GM23338 (cell line): ENCODE measurements at regions not wholly inside any gene's neighbourhood (a gene's known extent, or its start where the extent isn't known, plus 50 kb on each side); places are given as distances from the start of the nearest gene placed in this dataset.

ENCODE experiments used
- ATAC-seq: fragments of 200-7000 bp; cut with Tn5 transposase; 3 replicates; pipeline ENCODE4 v1.9.1; 2020
- DNase-seq: peaks from one replicate; pipeline ENCODE4 v3.0.0-alpha.2; 2015; ENCODE audit warnings: low spot score
- H2AFZ ChIP-seq: fragments of 200-600 bp; sonication (generic); 2 replicates; pipeline ENCODE4 v1.8.0; 2016; ENCODE audit warnings: antibody characterized with exemption, mild to moderate bottlenecking, moderate library complexity
- H3F3A ChIP-seq: fragments of 200-600 bp; sonication (generic); replicated peaks from 2 replicates; pipeline ENCODE4 v1.8.0; 2017; ENCODE audit warnings: antibody characterized with exemption, mixed run types, low read depth
- H3K27ac ChIP-seq: fragments of 200-600 bp; sonication (generic); 2 replicates; pipeline ENCODE4 v1.6.1; 2016; ENCODE audit warnings: low read depth
- H3K27me3 ChIP-seq: fragments of 200-600 bp; sonication (generic); 2 replicates; pipeline ENCODE4 v1.8.0; 2016; ENCODE audit warnings: mild to moderate bottlenecking, mixed run types, moderate library complexity; ENCODE audit not compliant: insufficient read depth
- H3K36me3 ChIP-seq: fragments of 200-600 bp; sonication (generic); 2 replicates; pipeline ENCODE4 v1.8.0; 2016; ENCODE audit warnings: mild to moderate bottlenecking; ENCODE audit not compliant: insufficient read depth
- H3K4me1 ChIP-seq: fragments of 200-600 bp; sonication (generic); 2 replicates; pipeline ENCODE4 v1.8.0; 2016; ENCODE audit warnings: mild to moderate bottlenecking, moderate library complexity; ENCODE audit not compliant: insufficient read depth
- H3K4me2 ChIP-seq: fragments of 200-600 bp; sonication (generic); 2 replicates; pipeline ENCODE4 v1.7.1; 2017; ENCODE audit warnings: mixed run types
- H3K4me3 ChIP-seq: fragments of 200-600 bp; sonication (generic); 2 replicates; pipeline ENCODE4 v1.6.1; 2016; ENCODE audit warnings: mixed run types
- H3K79me2 ChIP-seq: fragments of 200-600 bp; sonication (generic); replicated peaks from 2 replicates; pipeline ENCODE4 v1.8.0; 2017; ENCODE audit warnings: mild to moderate bottlenecking; ENCODE audit not compliant: insufficient read depth
- H3K9me2 ChIP-seq: fragments of 200-600 bp; sonication (generic); 2 replicates; pipeline ENCODE4 v1.8.0; 2017; ENCODE audit not compliant: insufficient read depth
- H4K20me1 ChIP-seq: fragments of 200-600 bp; sonication (generic); replicated peaks from 2 replicates; pipeline ENCODE4 v1.8.0; 2017; ENCODE audit warnings: mild to moderate bottlenecking; ENCODE audit not compliant: insufficient read depth
- H3K27ac Mint-ChIP-seq: 2 replicates; pipeline ENCODE4 v1.8.0; 2020; ENCODE audit warnings: inconsistent platforms, mild to moderate bottlenecking, moderate library complexity, mixed read lengths
- H3K27me3 Mint-ChIP-seq: 3 replicates; pipeline ENCODE4 v1.8.0; 2022; ENCODE audit warnings: low read depth, mild to moderate bottlenecking, moderate library complexity, mixed read lengths, inconsistent platforms; ENCODE audit not compliant: insufficient read depth, poor library complexity
- H3K36me3 Mint-ChIP-seq: 3 replicates; pipeline ENCODE4 v1.8.0; 2021; ENCODE audit warnings: low read depth, mild to moderate bottlenecking, inconsistent platforms, moderate library complexity, mixed read lengths
- H3K4me1 Mint-ChIP-seq: 3 replicates; pipeline ENCODE4 v1.8.0; 2020; ENCODE audit warnings: mild to moderate bottlenecking, inconsistent platforms, mixed read lengths
- H3K4me3 Mint-ChIP-seq: 3 replicates; pipeline ENCODE4 v1.8.0; 2021; ENCODE audit warnings: moderate library complexity, mild to moderate bottlenecking, inconsistent platforms, mixed read lengths
- H3K9me3 Mint-ChIP-seq: 3 replicates; pipeline ENCODE4 v1.8.0; 2020; ENCODE audit warnings: moderate library complexity, mild to moderate bottlenecking, inconsistent platforms, mixed read lengths
- CREB1 ChIP-seq: fragments of 250-450 bp; sonication (Bioruptor Pico); IDR thresholded peaks from 2 replicates; pipeline ENCODE4 v1.5.0; 2020; ENCODE audit warnings: low read depth, mild to moderate bottlenecking, moderate library complexity
- EZH2 ChIP-seq: fragments of 200-600 bp; sonication (generic); IDR thresholded peaks from one replicate; pipeline ENCODE4 v1.8.0; 2017; ENCODE audit warnings: antibody characterized with exemption, mild to moderate bottlenecking, low read depth; ENCODE audit not compliant: unreplicated experiment
- EZH2phosphoT487 ChIP-seq: fragments of 200-600 bp; sonication (generic); IDR thresholded peaks from one replicate; pipeline ENCODE4 v1.8.1; 2018; ENCODE audit warnings: antibody characterized with exemption; ENCODE audit not compliant: unreplicated experiment
- NANOG ChIP-seq: IDR thresholded peaks from 2 replicates; pipeline ENCODE4 v1.6.1; 2016; ENCODE audit warnings: antibody characterized with exemption, borderline replicate concordance
- POLR2AphosphoS5 ChIP-seq: IDR thresholded peaks from 2 replicates; pipeline ENCODE4 v1.6.1; 2016; ENCODE audit warnings: antibody characterized with exemption, low read depth
- STAT1 ChIP-seq: IDR thresholded peaks from one replicate; pipeline ENCODE4 v1.6.1; 2016; ENCODE audit warnings: antibody characterized with exemption; ENCODE audit not compliant: unreplicated experiment
- ZNF114 ChIP-seq: fragments of 250-450 bp; sonication (Bioruptor Pico); IDR thresholded peaks from 2 replicates; pipeline ENCODE4 v1.5.0; 2020; ENCODE audit warnings: mild to moderate bottlenecking, moderate library complexity
- TF ChIP-seq, protein P1 (sequence below): fragments of 250-450 bp; sonication (Bioruptor Pico); IDR thresholded peaks from 2 replicates; pipeline ENCODE4 v1.5.0; 2020; ENCODE audit warnings: mild to moderate bottlenecking, moderate library complexity
- TF ChIP-seq, protein P2 (sequence below), 2 experiments: fragments of 200-600 bp in 1 of 2; sonication (generic) in 1 of 2; conservative IDR thresholded peaks; 2 replicates each; pipeline versions ENCODE4 v1.5.1 to v1.6.1; 2016 to 2017; ENCODE audit warnings: antibody characterized with exemption in 2 of 2, low read depth in 2 of 2, mild to moderate bottlenecking in 2 of 2, moderate library complexity in 1 of 2
- TF ChIP-seq, protein P3 (sequence below): IDR thresholded peaks from 2 replicates; pipeline ENCODE4 v1.6.1; 2016; ENCODE audit warnings: antibody characterized with exemption

DNA sequence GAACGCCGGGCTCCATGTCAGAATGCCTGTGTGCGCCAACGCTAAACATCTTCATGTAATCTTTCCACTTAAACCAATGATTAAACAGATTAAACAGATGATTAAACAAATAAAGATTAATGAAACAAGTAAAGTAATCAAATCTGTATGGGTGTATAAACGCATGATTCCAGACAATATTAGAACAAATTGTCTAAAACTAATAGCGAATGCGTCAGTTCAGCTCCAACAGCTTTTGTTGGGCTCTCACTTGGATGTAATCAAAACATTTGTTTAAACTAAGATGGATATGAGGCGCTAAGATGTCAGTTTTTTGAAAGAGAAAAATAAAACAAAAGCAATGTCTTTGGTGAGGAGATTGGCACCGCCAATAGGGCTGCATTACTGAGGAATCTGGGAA, 299.1 kb upstream of the TLE3 start:
- Histone ChIP-seq H3K27ac (no peak overlapping the region), H3K27me3 (no peaks in the 10 kb centered on the region), H2AFZ (no peak overlapping the region), H3K36me3 (no peaks in the 10 kb centered on the region), H3K9me2 (0 out of 2 replicates have a peak, but pooled peaks cover 6% of the 10 kb centered on the region), H3F3A (no peaks in the 10 kb centered on the region), H3K4me1 (peaks cover 23% of the 10 kb centered on the region), H3K4me2 (peak overlapping the region; percentile 46; the same call in 1 of the 2 replicates), H4K20me1 (no peaks in the 10 kb centered on the region), H3K79me2 (no peaks in the 10 kb centered on the region), H3K4me3 (no peak overlapping the region)
- DNase-seq (no peak), ATAC-seq (no peak)
- peaks cover 25% of the 10 kb centered on the region for H3K4me1 Mint-ChIP-seq
- H3K4me3 Mint-ChIP-seq: no peak overlapping the region
- no peaks in the 10 kb centered on the region for H3K36me3 Mint-ChIP-seq
- TF ChIP-seq POLR2AphosphoS5 (no peak), ZNF114 (no peak), EZH2phosphoT487 (no peak), STAT1 (no peak), CREB1 (CRISPR knock-in tag) (no peak), NANOG (no peak), EZH2 (no peak)
- TF ChIP-seq, protein P1, sequence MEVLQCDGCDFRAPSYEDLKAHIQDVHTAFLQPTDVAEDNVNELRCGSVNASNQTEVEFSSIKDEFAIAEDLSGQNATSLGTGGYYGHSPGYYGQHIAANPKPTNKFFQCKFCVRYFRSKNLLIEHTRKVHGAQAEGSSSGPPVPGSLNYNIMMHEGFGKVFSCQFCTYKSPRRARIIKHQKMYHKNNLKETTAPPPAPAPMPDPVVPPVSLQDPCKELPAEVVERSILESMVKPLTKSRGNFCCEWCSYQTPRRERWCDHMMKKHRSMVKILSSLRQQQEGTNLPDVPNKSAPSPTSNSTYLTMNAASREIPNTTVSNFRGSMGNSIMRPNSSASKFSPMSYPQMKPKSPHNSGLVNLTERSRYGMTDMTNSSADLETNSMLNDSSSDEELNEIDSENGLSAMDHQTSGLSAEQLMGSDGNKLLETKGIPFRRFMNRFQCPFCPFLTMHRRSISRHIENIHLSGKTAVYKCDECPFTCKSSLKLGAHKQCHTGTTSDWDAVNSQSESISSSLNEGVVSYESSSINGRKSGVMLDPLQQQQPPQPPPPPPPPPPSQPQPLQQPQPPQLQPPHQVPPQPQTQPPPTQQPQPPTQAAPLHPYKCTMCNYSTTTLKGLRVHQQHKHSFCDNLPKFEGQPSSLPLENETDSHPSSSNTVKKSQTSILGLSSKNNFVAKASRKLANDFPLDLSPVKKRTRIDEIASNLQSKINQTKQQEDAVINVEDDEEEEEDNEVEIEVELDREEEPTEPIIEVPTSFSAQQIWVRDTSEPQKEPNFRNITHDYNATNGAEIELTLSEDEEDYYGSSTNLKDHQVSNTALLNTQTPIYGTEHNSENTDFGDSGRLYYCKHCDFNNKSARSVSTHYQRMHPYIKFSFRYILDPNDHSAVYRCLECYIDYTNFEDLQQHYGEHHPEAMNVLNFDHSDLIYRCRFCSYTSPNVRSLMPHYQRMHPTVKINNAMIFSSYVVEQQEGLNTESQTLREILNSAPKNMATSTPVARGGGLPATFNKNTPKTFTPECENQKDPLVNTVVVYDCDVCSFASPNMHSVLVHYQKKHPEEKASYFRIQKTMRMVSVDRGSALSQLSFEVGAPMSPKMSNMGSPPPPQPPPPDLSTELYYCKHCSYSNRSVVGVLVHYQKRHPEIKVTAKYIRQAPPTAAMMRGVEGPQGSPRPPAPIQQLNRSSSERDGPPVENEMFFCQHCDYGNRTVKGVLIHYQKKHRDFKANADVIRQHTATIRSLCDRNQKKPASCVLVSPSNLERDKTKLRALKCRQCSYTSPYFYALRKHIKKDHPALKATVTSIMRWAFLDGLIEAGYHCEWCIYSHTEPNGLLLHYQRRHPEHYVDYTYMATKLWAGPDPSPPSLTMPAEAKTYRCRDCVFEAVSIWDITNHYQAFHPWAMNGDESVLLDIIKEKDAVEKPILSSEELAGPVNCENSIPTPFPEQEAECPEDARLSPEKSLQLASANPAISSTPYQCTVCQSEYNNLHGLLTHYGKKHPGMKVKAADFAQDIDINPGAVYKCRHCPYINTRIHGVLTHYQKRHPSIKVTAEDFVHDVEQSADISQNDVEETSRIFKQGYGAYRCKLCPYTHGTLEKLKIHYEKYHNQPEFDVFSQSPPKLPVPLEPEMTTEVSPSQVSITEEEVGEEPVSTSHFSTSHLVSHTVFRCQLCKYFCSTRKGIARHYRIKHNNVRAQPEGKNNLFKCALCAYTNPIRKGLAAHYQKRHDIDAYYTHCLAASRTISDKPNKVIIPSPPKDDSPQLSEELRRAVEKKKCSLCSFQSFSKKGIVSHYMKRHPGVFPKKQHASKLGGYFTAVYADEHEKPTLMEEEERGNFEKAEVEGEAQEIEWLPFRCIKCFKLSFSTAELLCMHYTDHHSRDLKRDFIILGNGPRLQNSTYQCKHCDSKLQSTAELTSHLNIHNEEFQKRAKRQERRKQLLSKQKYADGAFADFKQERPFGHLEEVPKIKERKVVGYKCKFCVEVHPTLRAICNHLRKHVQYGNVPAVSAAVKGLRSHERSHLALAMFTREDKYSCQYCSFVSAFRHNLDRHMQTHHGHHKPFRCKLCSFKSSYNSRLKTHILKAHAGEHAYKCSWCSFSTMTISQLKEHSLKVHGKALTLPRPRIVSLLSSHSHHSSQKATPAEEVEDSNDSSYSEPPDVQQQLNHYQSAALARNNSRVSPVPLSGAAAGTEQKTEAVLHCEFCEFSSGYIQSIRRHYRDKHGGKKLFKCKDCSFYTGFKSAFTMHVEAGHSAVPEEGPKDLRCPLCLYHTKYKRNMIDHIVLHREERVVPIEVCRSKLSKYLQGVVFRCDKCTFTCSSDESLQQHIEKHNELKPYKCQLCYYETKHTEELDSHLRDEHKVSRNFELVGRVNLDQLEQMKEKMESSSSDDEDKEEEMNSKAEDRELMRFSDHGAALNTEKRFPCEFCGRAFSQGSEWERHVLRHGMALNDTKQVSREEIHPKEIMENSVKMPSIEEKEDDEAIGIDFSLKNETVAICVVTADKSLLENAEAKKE (CRISPR knock-in tag): no peak
- TF ChIP-seq, protein P2, sequence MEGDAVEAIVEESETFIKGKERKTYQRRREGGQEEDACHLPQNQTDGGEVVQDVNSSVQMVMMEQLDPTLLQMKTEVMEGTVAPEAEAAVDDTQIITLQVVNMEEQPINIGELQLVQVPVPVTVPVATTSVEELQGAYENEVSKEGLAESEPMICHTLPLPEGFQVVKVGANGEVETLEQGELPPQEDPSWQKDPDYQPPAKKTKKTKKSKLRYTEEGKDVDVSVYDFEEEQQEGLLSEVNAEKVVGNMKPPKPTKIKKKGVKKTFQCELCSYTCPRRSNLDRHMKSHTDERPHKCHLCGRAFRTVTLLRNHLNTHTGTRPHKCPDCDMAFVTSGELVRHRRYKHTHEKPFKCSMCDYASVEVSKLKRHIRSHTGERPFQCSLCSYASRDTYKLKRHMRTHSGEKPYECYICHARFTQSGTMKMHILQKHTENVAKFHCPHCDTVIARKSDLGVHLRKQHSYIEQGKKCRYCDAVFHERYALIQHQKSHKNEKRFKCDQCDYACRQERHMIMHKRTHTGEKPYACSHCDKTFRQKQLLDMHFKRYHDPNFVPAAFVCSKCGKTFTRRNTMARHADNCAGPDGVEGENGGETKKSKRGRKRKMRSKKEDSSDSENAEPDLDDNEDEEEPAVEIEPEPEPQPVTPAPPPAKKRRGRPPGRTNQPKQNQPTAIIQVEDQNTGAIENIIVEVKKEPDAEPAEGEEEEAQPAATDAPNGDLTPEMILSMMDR (conservative IDR thresholded peaks at IDR 0.05; ENCODE audit: low read depth in 2 of 2): no peak
- TF ChIP-seq, protein P3, sequence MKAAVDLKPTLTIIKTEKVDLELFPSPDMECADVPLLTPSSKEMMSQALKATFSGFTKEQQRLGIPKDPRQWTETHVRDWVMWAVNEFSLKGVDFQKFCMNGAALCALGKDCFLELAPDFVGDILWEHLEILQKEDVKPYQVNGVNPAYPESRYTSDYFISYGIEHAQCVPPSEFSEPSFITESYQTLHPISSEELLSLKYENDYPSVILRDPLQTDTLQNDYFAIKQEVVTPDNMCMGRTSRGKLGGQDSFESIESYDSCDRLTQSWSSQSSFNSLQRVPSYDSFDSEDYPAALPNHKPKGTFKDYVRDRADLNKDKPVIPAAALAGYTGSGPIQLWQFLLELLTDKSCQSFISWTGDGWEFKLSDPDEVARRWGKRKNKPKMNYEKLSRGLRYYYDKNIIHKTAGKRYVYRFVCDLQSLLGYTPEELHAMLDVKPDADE: no peak
- no peak overlapping the region for H3K27ac Mint-ChIP-seq
- H3K9me3 Mint-ChIP-seq: no peaks in the 10 kb centered on the region
- H3K27me3 Mint-ChIP-seq: peaks cover 8% of the 10 kb centered on the region
